IPS DF 6.9 (cell line): ENCODE measurements at regions not wholly inside any gene's neighbourhood (a gene's known extent, or its start where the extent isn't known, plus 50 kb on each side); places are given as distances from the start of the nearest gene placed in this dataset.
"Not testable (repeated sequence)": the region's sequence is repeated elsewhere in the genome, so short reads cannot be mapped to it uniquely, and the experiment has no call there.

Experiments used
- DNase-seq: peaks from one replicate; pipeline ENCODE4 v3.0.0-alpha.2; 2013; ENCODE audit warnings: low read depth, low spot score
- H3K27ac ChIP-seq: one replicate; pipeline ENCODE4 v1.5.1; 2013; ENCODE audit warnings: low read length, control low read depth
- H3K27me3 ChIP-seq: 2 replicates; pipeline ENCODE4 v1.6.1; 2013; ENCODE audit warnings: mild to moderate bottlenecking, low read length; ENCODE audit not compliant: control insufficient read depth, insufficient read depth
- H3K36me3 ChIP-seq: 2 replicates; pipeline ENCODE4 v1.6.1; 2013; ENCODE audit warnings: low read length; ENCODE audit not compliant: control insufficient read depth, insufficient read depth
- H3K4me1 ChIP-seq: 2 replicates; pipeline ENCODE4 v1.6.1; 2013; ENCODE audit warnings: low read length; ENCODE audit not compliant: control insufficient read depth, insufficient read depth
- H3K4me3 ChIP-seq: 2 replicates; pipeline ENCODE4 v1.5.1; 2013; ENCODE audit warnings: mild to moderate bottlenecking, low read length
- H3K9me3 ChIP-seq: 2 replicates; pipeline ENCODE4 v1.6.1; 2013; ENCODE audit warnings: low read length, inconsistent platforms; ENCODE audit not compliant: control insufficient read depth, insufficient read depth
- WGBS: extraction: QIAGEN DNeasy Blood & Tissue Kit; methylation state at CpG from one replicate; pipeline ENCODE4 v1.1.7; 2013; ENCODE audit warnings: mixed read lengths, missing lambda C conversion rate; ENCODE audit not compliant: insufficient read length, insufficient coverage; 5-methylcytosine and 5-hydroxymethylcytosine counted together

- Histone ChIP-seq H3K36me3 (no peaks in the 10 kb centered on the region), H3K9me3 (no peaks in the 10 kb centered on the region), H3K4me1 (no peaks in the 10 kb centered on the region), H3K27ac (no peak overlapping the region), H3K27me3 (no peaks in the 10 kb centered on the region), H3K4me3 (no peak overlapping the region)
- no peak for DNase-seq
- WGBS, result no CpG with 5 or more reads among the region's 5 CpGs
Observed at GRCh38 chrX:42832764-42833549, 55.0 kb upstream of the PPP1R2C start.

GRCh38 chrX:42833550-42833940, 55.6 kb upstream of the PPP1R2C start:
- WGBS, result no CpG with 5 or more reads among the region's 4 CpGs
- H3K9me3 ChIP-seq, DNase-seq: not testable (repeated sequence)

GRCh38 chrX:42837101-42837726, 59.3 kb upstream of the PPP1R2C start:
- H3K4me1 ChIP-seq, result no peaks in the 10 kb centered on the region
- no peak overlapping the region for H3K4me3 ChIP-seq
- no CpG with 5 or more reads among the region's 4 CpGs for WGBS
- H3K36me3 ChIP-seq, result no peaks in the 10 kb centered on the region
- no peaks in the 10 kb centered on the region for H3K9me3 ChIP-seq
- H3K27ac ChIP-seq, result no peak overlapping the region
- H3K27me3 ChIP-seq, result no peaks in the 10 kb centered on the region
- no peak for DNase-seq

More at GRCh38 chrX:42833550-42833940, 55.6 kb upstream of the PPP1R2C start:
- not testable (repeated sequence) for H3K4me1 ChIP-seq, H3K27ac ChIP-seq, H3K36me3 ChIP-seq, H3K27me3 ChIP-seq, H3K4me3 ChIP-seq

- Histone ChIP-seq H3K36me3 (no peaks in the 10 kb centered on the region), H3K27ac (no peak overlapping the region), H3K4me1 (no peaks in the 10 kb centered on the region), H3K9me3 (no peaks in the 10 kb centered on the region), H3K4me3 (no peak overlapping the region), H3K27me3 (no peaks in the 10 kb centered on the region)
- no peak for DNase-seq
Observed at GRCh38 chrX:42837747-42838146, 59.8 kb upstream of the PPP1R2C start.

GRCh38 chrX:42839632-42840031, 61.7 kb upstream of the PPP1R2C start:
- Histone ChIP-seq H3K27ac (no peak overlapping the region), H3K36me3 (no peaks in the 10 kb centered on the region), H3K27me3 (no peaks in the 10 kb centered on the region), H3K4me1 (no peaks in the 10 kb centered on the region), H3K9me3 (no peaks in the 10 kb centered on the region), H3K4me3 (no peak overlapping the region)
- DNase-seq, result no peak

- H3K9me3 ChIP-seq, result no peaks in the 10 kb centered on the region
- H3K27me3 ChIP-seq, result no peaks in the 10 kb centered on the region
- WGBS, result no CpG with 5 or more reads among the region's 1 CpG
- no peak for DNase-seq
- no peaks in the 10 kb centered on the region for H3K4me1 ChIP-seq
- H3K36me3 ChIP-seq, result no peaks in the 10 kb centered on the region
- no peak overlapping the region for H3K27ac ChIP-seq
- H3K4me3 ChIP-seq, result no peak overlapping the region
Observed at GRCh38 chrX:42846741-42847140, 68.8 kb upstream of the PPP1R2C start.

- H3K27ac ChIP-seq, result no peak overlapping the region
- H3K4me1 ChIP-seq, result no peaks in the 10 kb centered on the region
- WGBS, result 100% methylated on average over 1 of the region's 2 CpGs
- no peaks in the 10 kb centered on the region for H3K36me3 ChIP-seq
- no peaks in the 10 kb centered on the region for H3K9me3 ChIP-seq
- DNase-seq, result no peak
- H3K4me3 ChIP-seq, result no peak overlapping the region
- H3K27me3 ChIP-seq, result no peaks in the 10 kb centered on the region
Observed at GRCh38 chrX:42855259-42855658, 77.3 kb upstream of the PPP1R2C start.

GRCh38 chrX:42857766-42858165, 79.8 kb upstream of the PPP1R2C start:
- Histone ChIP-seq H3K4me1 (no peaks in the 10 kb centered on the region), H3K9me3 (no peaks in the 10 kb centered on the region), H3K36me3 (no peaks in the 10 kb centered on the region), H3K27me3 (no peaks in the 10 kb centered on the region), H3K4me3 (no peak overlapping the region), H3K27ac (no peak overlapping the region)
- no CpG with 5 or more reads among the region's 1 CpG for WGBS
- DNase-seq, result no peak

GRCh38 chrX:42869011-42869410, 91.0 kb upstream of the PPP1R2C start:
- Histone ChIP-seq H3K27ac (no peak overlapping the region), H3K9me3 (no peaks in the 10 kb centered on the region), H3K27me3 (no peaks in the 10 kb centered on the region), H3K4me3 (no peak overlapping the region), H3K4me1 (no peaks in the 10 kb centered on the region), H3K36me3 (no peaks in the 10 kb centered on the region)
- no CpG with 5 or more reads among the region's 3 CpGs for WGBS
- no peak for DNase-seq

- no peaks in the 10 kb centered on the region for H3K9me3 ChIP-seq
- no peaks in the 10 kb centered on the region for H3K4me1 ChIP-seq
- DNase-seq, result no peak
- H3K27me3 ChIP-seq, result no peaks in the 10 kb centered on the region
- H3K27ac ChIP-seq, result no peak overlapping the region
- no peak overlapping the region for H3K4me3 ChIP-seq
- WGBS, result no CpG with 5 or more reads among the region's 4 CpGs
- no peaks in the 10 kb centered on the region for H3K36me3 ChIP-seq
Observed at GRCh38 chrX:42869659-42870476, 91.9 kb upstream of the PPP1R2C start.
